ENCODE measurements at regions not wholly inside any gene's neighbourhood (a gene's known extent, or its start where the extent isn't known, plus 50 kb on each side); places are given as distances from the start of the nearest gene placed in this dataset.

DNA sequence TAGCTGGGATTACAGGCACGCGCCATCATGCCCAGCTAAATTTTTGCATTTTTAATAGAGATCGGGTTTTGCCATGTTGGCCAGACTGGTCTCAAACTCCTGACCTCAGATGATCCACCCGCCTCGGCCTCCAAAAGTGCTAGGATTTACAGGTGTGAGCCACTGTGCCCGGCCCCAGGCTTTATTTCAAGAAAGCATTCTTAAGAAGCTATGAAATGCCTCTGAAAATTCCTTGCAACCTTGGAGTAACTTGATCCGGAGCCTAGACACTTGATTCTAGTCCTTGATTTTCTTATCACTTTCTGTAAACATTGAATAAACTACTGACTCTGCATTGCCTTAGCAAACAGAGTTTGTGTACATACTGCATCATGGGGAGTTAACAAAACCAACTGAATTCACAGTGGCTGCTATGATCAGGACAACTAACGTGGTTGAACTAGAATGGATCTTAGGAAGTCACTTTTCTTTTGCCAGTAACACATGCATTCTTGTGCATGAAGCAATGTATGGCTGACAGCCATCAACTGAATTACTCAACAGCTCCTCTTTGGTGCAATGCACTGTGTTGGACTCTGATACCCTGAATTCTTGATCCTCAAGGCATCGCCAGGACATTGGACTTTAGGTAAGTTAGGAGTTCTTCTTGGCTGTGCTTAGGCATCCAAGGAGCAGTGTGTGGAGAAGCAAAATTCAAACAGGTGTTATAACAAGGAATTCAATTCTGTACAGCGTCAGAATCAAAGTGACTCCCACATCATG is 102.8 kb upstream of the TMEM170B start:
- 55 to 65% methylated on average over 10 of the region's 10 CpGs for WGBS, 2 donors

DNA sequence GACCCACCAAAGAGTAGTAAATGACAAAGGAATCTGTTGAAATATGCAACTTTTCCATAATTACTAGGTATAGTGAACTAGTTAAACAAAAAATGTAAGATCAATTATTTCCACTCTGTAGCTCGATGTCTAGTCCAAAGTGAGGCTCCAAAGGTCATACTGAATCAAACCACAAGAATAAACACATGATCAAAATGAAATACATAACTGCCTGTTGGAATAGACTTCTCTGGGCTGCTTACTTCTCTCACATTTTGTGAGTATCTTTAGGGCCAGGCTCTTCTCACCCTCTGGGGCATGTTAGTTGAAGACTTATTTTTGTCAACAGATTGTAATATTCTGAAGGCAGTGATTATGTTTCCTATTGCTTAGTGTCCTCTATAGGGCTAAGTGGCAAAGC is 103.7 kb upstream of the TMEM170B start:
- DNase-seq (no peak), ATAC-seq (ENCODE audit: insufficient read depth, low FRiP score) (no peak)
- H3K9ac ChIP-seq (ENCODE audit: insufficient read depth in 1 of 2, low read length in 2 of 2) = no peak overlapping the region
- TF ChIP-seq, protein P1, sequence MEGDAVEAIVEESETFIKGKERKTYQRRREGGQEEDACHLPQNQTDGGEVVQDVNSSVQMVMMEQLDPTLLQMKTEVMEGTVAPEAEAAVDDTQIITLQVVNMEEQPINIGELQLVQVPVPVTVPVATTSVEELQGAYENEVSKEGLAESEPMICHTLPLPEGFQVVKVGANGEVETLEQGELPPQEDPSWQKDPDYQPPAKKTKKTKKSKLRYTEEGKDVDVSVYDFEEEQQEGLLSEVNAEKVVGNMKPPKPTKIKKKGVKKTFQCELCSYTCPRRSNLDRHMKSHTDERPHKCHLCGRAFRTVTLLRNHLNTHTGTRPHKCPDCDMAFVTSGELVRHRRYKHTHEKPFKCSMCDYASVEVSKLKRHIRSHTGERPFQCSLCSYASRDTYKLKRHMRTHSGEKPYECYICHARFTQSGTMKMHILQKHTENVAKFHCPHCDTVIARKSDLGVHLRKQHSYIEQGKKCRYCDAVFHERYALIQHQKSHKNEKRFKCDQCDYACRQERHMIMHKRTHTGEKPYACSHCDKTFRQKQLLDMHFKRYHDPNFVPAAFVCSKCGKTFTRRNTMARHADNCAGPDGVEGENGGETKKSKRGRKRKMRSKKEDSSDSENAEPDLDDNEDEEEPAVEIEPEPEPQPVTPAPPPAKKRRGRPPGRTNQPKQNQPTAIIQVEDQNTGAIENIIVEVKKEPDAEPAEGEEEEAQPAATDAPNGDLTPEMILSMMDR (IDR thresholded peaks at IDR 0.05; ENCODE audit: control extremely low read depth, extremely low read depth) = no peak
- H3K4me3 ChIP-seq = no peak overlapping the region
- H3K4me1 ChIP-seq (ENCODE audit: control insufficient read depth in 5 of 5, insufficient read depth in 5 of 5, low read length in 5 of 5) = peaks cover 3 to 17% (median 8%) of the 10 kb centered on the region in 5 donors
- no peaks in the 10 kb centered on the region for H3K27me3 ChIP-seq (ENCODE audit: control insufficient read depth in 3 of 3, insufficient read depth in 3 of 3, low read length in 2 of 3)
- no peaks in the 10 kb centered on the region for H3K9me3 ChIP-seq (ENCODE audit: control insufficient read depth in 4 of 4, insufficient read depth in 3 of 4, low read length in 3 of 4)
- 28 to 56% methylated on average over 1 of the region's 1 CpG for WGBS, 2 donors
- H3K27ac ChIP-seq (ENCODE audit: low read depth in 1 of 2, low read length in 1 of 2) = no peak overlapping the region
- H3K36me3 ChIP-seq (ENCODE audit: control insufficient read depth in 4 of 4, insufficient read depth in 4 of 4, low read length in 4 of 4) = no peaks in the 10 kb centered on the region

More for the DNA sequence above, 102.8 kb upstream of the TMEM170B start:
- ATAC-seq (ENCODE audit: insufficient read depth, low FRiP score) (peak; percentile 77), DNase-seq (peak; percentile 52 to 90 (median 85))
- H3K9ac ChIP-seq (ENCODE audit: insufficient read depth in 1 of 2, low read length in 2 of 2) = no peak overlapping the region
- H3K36me3 ChIP-seq (ENCODE audit: control insufficient read depth in 4 of 4, insufficient read depth in 4 of 4, low read length in 4 of 4) = no peaks in the 10 kb centered on the region
- H3K9me3 ChIP-seq (ENCODE audit: control insufficient read depth in 4 of 4, insufficient read depth in 3 of 4, low read length in 3 of 4) = no peaks in the 10 kb centered on the region
- H3K27ac ChIP-seq (ENCODE audit: low read depth in 1 of 2, low read length in 1 of 2) = peak overlapping the region in 1 of 2 donors; percentile 76
- no peak overlapping the region for H3K4me3 ChIP-seq
- no peaks in the 10 kb centered on the region for H3K27me3 ChIP-seq (ENCODE audit: control insufficient read depth in 3 of 3, insufficient read depth in 3 of 3, low read length in 2 of 3)
- H3K4me1 ChIP-seq (ENCODE audit: control insufficient read depth in 5 of 5, insufficient read depth in 5 of 5, low read length in 5 of 5) = peaks cover 3 to 15% (median 6%) of the 10 kb centered on the region in 5 donors
- TF ChIP-seq, protein P1 (IDR thresholded peaks at IDR 0.05; ENCODE audit: control extremely low read depth, extremely low read depth) = no peak

DNA sequence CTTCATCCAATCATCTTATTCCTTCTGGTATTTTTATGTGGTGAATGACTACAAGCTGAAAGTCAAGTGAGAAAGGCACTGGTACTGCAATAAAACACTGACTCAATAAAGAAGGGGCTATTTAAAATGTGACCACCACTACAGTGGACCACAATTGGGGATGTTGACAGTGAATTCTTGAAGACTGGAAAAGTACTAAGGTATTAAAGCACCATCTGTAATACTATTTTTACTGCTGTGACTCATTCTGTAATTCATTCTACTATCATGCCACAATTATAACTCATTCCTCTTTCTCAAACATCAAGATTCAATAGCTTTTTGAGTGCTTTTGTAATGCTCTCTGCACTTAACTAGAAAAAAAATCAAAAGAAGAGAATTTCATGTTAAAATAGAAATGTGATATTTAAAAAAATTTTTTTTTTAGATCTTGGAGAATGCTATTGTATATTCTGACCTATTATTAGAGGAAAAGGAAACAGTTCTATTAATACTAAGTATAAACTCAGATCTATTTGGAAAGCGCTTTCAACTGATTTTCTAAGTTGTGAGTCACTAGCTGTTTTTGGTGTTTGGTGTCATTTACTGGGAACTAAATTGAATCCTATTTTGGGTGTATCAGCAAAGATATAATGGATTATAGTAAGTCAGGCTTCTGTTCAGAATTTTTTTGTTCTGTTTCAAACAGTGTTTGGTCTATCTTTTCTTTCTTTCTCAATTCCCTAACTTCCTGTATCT is 104.7 kb upstream of the TMEM170B start:
- 40 to 76% methylated on average over 1 of the region's 1 CpG for WGBS, 2 donors
- Histone ChIP-seq H3K27ac (ENCODE audit: low read depth in 1 of 2, low read length in 1 of 2) (no peak overlapping the region), H3K36me3 (ENCODE audit: control insufficient read depth in 4 of 4, insufficient read depth in 4 of 4, low read length in 4 of 4) (no peaks in the 10 kb centered on the region), H3K9me3 (ENCODE audit: control insufficient read depth in 4 of 4, insufficient read depth in 3 of 4, low read length in 3 of 4) (no peaks in the 10 kb centered on the region), H3K9ac (ENCODE audit: insufficient read depth in 1 of 2, low read length in 2 of 2) (no peak overlapping the region), H3K4me1 (ENCODE audit: control insufficient read depth in 5 of 5, insufficient read depth in 5 of 5, low read length in 5 of 5) (peaks cover 6 to 25% (median 18%) of the 10 kb centered on the region in 5 donors), H3K27me3 (ENCODE audit: control insufficient read depth in 3 of 3, insufficient read depth in 3 of 3, low read length in 2 of 3) (no peaks in the 10 kb centered on the region), H3K4me3 (no peak overlapping the region)
- TF ChIP-seq, protein P1 (IDR thresholded peaks at IDR 0.05; ENCODE audit: control extremely low read depth, extremely low read depth) = no peak
- DNase-seq (no peak), ATAC-seq (ENCODE audit: insufficient read depth, low FRiP score) (peak; percentile 38)
